GM19463 (cell line): ENCODE measurements at regions not wholly inside any gene's neighbourhood (a gene's known extent, or its start where the extent isn't known, plus 50 kb on each side); places are given as distances from the start of the nearest gene placed in this dataset.

Experiments used
- ATAC-seq: cut with Tn5 transposase; IDR thresholded peaks from one replicate; pipeline ENCODE4 v1.9.1; 2021; ENCODE audit warnings: mild to moderate bottlenecking, moderate library complexity; ENCODE audit not compliant: unreplicated experiment

GRCh38 chr15:95520511-95520910 lies 810.0 kb upstream of the NR2F2 start:
- no peak for ATAC-seq

GRCh38 chr15:95520922-95521321 lies 809.6 kb upstream of the NR2F2 start:
- no peak for ATAC-seq

GRCh38 chr15:95522533-95522932 lies 808.0 kb upstream of the NR2F2 start:
- ATAC-seq, result no peak

- no peak for ATAC-seq
Measured at GRCh38 chr15:95528920-95529319, 801.6 kb upstream of the NR2F2 start.

- no peak for ATAC-seq
Measured at GRCh38 chr15:95536638-95537037, 793.9 kb upstream of the NR2F2 start.

- ATAC-seq, result no peak
Measured at GRCh38 chr15:95538693-95539092, 791.8 kb upstream of the NR2F2 start.

- ATAC-seq, result no peak
Measured at GRCh38 chr15:95541301-95541700, 789.2 kb upstream of the NR2F2 start.

GRCh38 chr15:95549168-95549738 lies 781.2 kb upstream of the NR2F2 start:
- no peak for ATAC-seq

- ATAC-seq, result no peak
Measured at GRCh38 chr15:95550702-95551101, 779.8 kb upstream of the NR2F2 start.

- ATAC-seq, result no peak
Measured at GRCh38 chr15:95556225-95556624, 774.3 kb upstream of the NR2F2 start.

GRCh38 chr15:95556866-95557225 lies 773.7 kb upstream of the NR2F2 start:
- ATAC-seq, result no peak

GRCh38 chr15:95557226-95558046 lies 773.1 kb upstream of the NR2F2 start:
- no peak for ATAC-seq

GRCh38 chr15:95558131-95558530 lies 772.4 kb upstream of the NR2F2 start:
- ATAC-seq, result no peak

GRCh38 chr15:95558916-95559315 lies 771.6 kb upstream of the NR2F2 start:
- no peak for ATAC-seq

- ATAC-seq, result no peak
Measured at GRCh38 chr15:95559875-95560394, 770.6 kb upstream of the NR2F2 start.

GRCh38 chr15:95561463-95561862 lies 769.0 kb upstream of the NR2F2 start:
- no peak for ATAC-seq

- no peak for ATAC-seq
Measured at GRCh38 chr15:95563634-95564033, 766.9 kb upstream of the NR2F2 start.

- ATAC-seq, result no peak
Measured at GRCh38 chr15:95565016-95565600, 765.4 kb upstream of the NR2F2 start.

GRCh38 chr15:95565690-95566089 lies 764.8 kb upstream of the NR2F2 start:
- ATAC-seq, result no peak

- no peak for ATAC-seq
Measured at GRCh38 chr15:95567686-95568085, 762.8 kb upstream of the NR2F2 start.

GRCh38 chr15:95574053-95574452 lies 756.4 kb upstream of the NR2F2 start:
- ATAC-seq, result no peak

- ATAC-seq, result no peak
Measured at GRCh38 chr15:95577927-95578326, 752.6 kb upstream of the NR2F2 start.
